ENCODE measurements at regions not wholly inside any gene's neighbourhood (a gene's known extent, or its start where the extent isn't known, plus 50 kb on each side); places are given as distances from the start of the nearest gene placed in this dataset.

GRCh38 chr13:26976313-26976712 is 195.3 kb downstream of the USP12 start:
- TF ChIP-seq, protein P1, sequence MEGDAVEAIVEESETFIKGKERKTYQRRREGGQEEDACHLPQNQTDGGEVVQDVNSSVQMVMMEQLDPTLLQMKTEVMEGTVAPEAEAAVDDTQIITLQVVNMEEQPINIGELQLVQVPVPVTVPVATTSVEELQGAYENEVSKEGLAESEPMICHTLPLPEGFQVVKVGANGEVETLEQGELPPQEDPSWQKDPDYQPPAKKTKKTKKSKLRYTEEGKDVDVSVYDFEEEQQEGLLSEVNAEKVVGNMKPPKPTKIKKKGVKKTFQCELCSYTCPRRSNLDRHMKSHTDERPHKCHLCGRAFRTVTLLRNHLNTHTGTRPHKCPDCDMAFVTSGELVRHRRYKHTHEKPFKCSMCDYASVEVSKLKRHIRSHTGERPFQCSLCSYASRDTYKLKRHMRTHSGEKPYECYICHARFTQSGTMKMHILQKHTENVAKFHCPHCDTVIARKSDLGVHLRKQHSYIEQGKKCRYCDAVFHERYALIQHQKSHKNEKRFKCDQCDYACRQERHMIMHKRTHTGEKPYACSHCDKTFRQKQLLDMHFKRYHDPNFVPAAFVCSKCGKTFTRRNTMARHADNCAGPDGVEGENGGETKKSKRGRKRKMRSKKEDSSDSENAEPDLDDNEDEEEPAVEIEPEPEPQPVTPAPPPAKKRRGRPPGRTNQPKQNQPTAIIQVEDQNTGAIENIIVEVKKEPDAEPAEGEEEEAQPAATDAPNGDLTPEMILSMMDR (IDR thresholded peaks at IDR 0.05; ENCODE audit: low read depth, low read length), result no peak
- TF ChIP-seq POLR2A (IDR thresholded peaks at IDR 0.05; ENCODE audit: extremely low read depth, insufficient read length) (no peak), MYC (IDR thresholded peaks at IDR 0.05; ENCODE audit: low read depth, low read length) (no peak)
- TF ChIP-seq, protein P2, sequence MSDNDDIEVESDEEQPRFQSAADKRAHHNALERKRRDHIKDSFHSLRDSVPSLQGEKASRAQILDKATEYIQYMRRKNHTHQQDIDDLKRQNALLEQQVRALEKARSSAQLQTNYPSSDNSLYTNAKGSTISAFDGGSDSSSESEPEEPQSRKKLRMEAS (IDR thresholded peaks at IDR 0.05; ENCODE audit: low read depth, low read length), result no peak
